ENCODE measurements at regions not wholly inside any gene's neighbourhood (a gene's known extent, or its start where the extent isn't known, plus 50 kb on each side); places are given as distances from the start of the nearest gene placed in this dataset.

DNA sequence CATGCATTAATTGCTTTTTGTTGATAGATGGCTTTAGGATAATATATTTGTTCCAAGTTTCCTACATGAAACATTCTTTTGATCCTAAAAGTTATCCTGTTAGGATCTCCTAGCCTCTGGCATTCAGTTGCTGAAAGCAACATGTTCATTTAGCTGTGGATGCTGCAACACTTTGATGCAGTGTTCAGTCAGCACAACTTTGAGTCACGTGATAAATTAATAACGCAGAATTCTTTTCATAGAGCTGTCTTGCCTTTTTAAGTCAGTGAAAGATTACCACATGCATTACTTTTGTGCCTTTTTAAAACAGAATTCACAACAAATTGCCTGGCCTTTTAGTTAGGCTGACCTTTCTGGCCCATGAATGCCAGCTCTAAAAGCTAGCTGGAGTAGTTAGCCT is 1467.9 kb upstream of the ZEB2 start:
- TF ChIP-seq, protein P1, sequence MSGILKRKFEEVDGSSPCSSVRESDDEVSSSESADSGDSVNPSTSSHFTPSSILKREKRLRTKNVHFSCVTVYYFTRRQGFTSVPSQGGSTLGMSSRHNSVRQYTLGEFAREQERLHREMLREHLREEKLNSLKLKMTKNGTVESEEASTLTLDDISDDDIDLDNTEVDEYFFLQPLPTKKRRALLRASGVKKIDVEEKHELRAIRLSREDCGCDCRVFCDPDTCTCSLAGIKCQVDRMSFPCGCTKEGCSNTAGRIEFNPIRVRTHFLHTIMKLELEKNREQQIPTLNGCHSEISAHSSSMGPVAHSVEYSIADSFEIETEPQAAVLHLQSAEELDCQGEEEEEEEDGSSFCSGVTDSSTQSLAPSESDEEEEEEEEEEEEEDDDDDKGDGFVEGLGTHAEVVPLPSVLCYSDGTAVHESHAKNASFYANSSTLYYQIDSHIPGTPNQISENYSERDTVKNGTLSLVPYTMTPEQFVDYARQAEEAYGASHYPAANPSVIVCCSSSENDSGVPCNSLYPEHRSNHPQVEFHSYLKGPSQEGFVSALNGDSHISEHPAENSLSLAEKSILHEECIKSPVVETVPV (CRISPR knock-in tag; IDR thresholded peaks at IDR 0.05), result no peak
- TF ChIP-seq TOX (CRISPR knock-in tag; IDR thresholded peaks at IDR 0.05; ENCODE audit: borderline replicate concordance), result no peak
- no peak for TF ChIP-seq RARB (CRISPR knock-in tag; IDR thresholded peaks at IDR 0.05)
- TF ChIP-seq, protein P2, sequence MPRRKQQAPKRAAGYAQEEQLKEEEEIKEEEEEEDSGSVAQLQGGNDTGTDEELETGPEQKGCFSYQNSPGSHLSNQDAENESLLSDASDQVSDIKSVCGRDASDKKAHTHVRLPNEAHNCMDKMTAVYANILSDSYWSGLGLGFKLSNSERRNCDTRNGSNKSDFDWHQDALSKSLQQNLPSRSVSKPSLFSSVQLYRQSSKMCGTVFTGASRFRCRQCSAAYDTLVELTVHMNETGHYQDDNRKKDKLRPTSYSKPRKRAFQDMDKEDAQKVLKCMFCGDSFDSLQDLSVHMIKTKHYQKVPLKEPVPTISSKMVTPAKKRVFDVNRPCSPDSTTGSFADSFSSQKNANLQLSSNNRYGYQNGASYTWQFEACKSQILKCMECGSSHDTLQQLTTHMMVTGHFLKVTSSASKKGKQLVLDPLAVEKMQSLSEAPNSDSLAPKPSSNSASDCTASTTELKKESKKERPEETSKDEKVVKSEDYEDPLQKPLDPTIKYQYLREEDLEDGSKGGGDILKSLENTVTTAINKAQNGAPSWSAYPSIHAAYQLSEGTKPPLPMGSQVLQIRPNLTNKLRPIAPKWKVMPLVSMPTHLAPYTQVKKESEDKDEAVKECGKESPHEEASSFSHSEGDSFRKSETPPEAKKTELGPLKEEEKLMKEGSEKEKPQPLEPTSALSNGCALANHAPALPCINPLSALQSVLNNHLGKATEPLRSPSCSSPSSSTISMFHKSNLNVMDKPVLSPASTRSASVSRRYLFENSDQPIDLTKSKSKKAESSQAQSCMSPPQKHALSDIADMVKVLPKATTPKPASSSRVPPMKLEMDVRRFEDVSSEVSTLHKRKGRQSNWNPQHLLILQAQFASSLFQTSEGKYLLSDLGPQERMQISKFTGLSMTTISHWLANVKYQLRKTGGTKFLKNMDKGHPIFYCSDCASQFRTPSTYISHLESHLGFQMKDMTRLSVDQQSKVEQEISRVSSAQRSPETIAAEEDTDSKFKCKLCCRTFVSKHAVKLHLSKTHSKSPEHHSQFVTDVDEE (CRISPR knock-in tag; IDR thresholded peaks at IDR 0.05), result no peak
- TF ChIP-seq ISL1 (CRISPR knock-in tag; IDR thresholded peaks at IDR 0.05), result no peak

DNA sequence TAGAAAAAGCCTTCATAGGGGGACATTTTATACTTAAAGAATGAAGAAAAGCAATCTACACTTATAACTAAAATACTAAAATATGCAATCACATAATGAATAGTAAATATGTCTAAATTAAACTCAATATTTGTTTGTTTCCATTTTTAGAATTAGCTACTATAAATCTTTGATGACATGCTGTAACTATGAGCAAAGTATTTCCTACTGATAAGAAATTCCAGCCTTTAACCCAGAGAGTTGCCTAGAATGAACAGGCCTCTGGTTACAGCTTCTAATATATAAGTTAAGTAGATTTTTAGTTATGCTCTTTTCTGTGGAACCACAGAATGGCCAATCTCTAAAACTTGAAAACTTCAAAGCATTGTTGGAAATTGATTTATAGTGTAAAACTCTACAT is 1465.6 kb upstream of the ZEB2 start:
- ATAC-seq, result no peak
- no peak for TF ChIP-seq ZFP30 (CRISPR knock-in tag; IDR thresholded peaks at IDR 0.05)
- TF ChIP-seq GLIS3 (CRISPR knock-in tag; IDR thresholded peaks at IDR 0.05), result no peak
- TF ChIP-seq CSDC2 (CRISPR knock-in tag; IDR thresholded peaks at IDR 0.05), result no peak
- TF ChIP-seq ZC3H10 (CRISPR knock-in tag; IDR thresholded peaks at IDR 0.05), result no peak
- no peak for TF ChIP-seq ZNF70 (CRISPR knock-in tag; IDR thresholded peaks at IDR 0.05)

More for the DNA sequence above, 1467.9 kb upstream of the ZEB2 start:
- ATAC-seq, result peak; percentile 31; the same call in 1 of the 3 replicates

DNA sequence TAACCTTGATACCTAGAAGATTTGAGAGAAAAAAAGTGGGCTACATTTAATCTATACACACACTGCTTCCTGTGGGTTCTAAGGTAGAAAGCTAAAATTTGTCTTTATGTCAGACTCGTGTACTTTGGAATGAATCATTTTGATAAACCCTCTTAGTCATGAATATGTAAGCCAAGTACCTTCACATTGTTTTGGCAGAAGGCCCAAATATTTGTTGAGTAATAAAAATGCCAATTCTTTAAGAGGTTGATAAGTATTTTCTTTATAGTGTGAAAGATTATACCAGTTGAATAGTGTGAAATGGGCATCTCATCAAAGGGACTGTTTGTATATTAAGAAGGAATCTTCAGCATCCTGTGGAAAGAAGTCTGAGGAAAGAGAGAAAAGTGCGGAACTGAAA is 1464.7 kb upstream of the ZEB2 start:
- TF ChIP-seq, protein P3, sequence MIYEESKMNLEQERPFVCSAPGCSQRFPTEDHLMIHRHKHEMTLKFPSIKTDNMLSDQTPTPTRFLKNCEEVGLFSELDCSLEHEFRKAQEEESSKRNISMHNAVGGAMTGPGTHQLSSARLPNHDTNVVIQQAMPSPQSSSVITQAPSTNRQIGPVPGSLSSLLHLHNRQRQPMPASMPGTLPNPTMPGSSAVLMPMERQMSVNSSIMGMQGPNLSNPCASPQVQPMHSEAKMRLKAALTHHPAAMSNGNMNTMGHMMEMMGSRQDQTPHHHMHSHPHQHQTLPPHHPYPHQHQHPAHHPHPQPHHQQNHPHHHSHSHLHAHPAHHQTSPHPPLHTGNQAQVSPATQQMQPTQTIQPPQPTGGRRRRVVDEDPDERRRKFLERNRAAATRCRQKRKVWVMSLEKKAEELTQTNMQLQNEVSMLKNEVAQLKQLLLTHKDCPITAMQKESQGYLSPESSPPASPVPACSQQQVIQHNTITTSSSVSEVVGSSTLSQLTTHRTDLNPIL (CRISPR knock-in tag; IDR thresholded peaks at IDR 0.05; ENCODE audit: low read depth), result no peak
- no peak for TF ChIP-seq ZFP30 (CRISPR knock-in tag; IDR thresholded peaks at IDR 0.05)
- TF ChIP-seq, protein P4, sequence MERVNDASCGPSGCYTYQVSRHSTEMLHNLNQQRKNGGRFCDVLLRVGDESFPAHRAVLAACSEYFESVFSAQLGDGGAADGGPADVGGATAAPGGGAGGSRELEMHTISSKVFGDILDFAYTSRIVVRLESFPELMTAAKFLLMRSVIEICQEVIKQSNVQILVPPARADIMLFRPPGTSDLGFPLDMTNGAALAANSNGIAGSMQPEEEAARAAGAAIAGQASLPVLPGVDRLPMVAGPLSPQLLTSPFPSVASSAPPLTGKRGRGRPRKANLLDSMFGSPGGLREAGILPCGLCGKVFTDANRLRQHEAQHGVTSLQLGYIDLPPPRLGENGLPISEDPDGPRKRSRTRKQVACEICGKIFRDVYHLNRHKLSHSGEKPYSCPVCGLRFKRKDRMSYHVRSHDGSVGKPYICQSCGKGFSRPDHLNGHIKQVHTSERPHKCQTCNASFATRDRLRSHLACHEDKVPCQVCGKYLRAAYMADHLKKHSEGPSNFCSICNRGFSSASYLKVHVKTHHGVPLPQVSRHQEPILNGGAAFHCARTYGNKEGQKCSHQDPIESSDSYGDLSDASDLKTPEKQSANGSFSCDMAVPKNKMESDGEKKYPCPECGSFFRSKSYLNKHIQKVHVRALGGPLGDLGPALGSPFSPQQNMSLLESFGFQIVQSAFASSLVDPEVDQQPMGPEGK (CRISPR knock-in tag; IDR thresholded peaks at IDR 0.05; ENCODE audit: borderline replicate concordance), result 0 out of 2 replicates have a peak, but pooled peaks have one; percentile 26
- TF ChIP-seq BACH2 (CRISPR knock-in tag; IDR thresholded peaks at IDR 0.05; ENCODE audit: borderline replicate concordance), result no peak
- TF ChIP-seq ZFP3 (CRISPR knock-in tag; IDR thresholded peaks at IDR 0.05), result no peak
- TF ChIP-seq ISL1 (CRISPR knock-in tag; IDR thresholded peaks at IDR 0.05), result peak; percentile 69
- no peak for TF ChIP-seq PPARA (CRISPR knock-in tag; IDR thresholded peaks at IDR 0.05; ENCODE audit: borderline replicate concordance)
- peak; percentile 82 for TF ChIP-seq TOX (CRISPR knock-in tag; IDR thresholded peaks at IDR 0.05; ENCODE audit: borderline replicate concordance)
- peak; percentile 47; the same call in 2 of the 3 replicates for ATAC-seq

DNA sequence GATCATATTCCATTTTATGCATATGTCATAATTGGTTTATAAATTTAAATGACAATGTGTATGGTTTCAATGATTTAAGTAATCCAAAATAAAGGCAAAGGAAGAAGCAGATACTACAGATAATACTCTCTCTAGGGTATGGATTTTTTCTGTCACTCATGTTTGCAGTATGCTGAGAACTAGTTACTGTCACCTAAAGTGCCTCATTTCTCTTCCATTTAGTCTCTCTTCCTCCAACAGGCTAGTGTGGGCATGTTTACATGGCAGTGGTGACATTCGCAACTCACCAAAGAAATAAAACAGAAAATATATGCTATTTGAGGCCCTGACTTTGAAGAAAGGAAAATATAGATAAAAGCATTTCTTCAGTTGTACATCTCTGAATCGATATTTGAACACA is 1460.4 kb upstream of the ZEB2 start:
- ATAC-seq, result no peak
- no peak for TF ChIP-seq RARB (CRISPR knock-in tag; IDR thresholded peaks at IDR 0.05)
- no peak for TF ChIP-seq ZC3H10 (CRISPR knock-in tag; IDR thresholded peaks at IDR 0.05)
- TF ChIP-seq, protein P3 (CRISPR knock-in tag; IDR thresholded peaks at IDR 0.05; ENCODE audit: low read depth), result no peak
- TF ChIP-seq ARNTL (CRISPR knock-in tag; IDR thresholded peaks at IDR 0.05; ENCODE audit: borderline replicate concordance, low read depth), result no peak
- TF ChIP-seq ESRRG (CRISPR knock-in tag; IDR thresholded peaks at IDR 0.05), result no peak
- TF ChIP-seq ZNF70 (CRISPR knock-in tag; IDR thresholded peaks at IDR 0.05), result no peak
- TF ChIP-seq, protein P1 (CRISPR knock-in tag; IDR thresholded peaks at IDR 0.05), result no peak
- TF ChIP-seq, protein P5, sequence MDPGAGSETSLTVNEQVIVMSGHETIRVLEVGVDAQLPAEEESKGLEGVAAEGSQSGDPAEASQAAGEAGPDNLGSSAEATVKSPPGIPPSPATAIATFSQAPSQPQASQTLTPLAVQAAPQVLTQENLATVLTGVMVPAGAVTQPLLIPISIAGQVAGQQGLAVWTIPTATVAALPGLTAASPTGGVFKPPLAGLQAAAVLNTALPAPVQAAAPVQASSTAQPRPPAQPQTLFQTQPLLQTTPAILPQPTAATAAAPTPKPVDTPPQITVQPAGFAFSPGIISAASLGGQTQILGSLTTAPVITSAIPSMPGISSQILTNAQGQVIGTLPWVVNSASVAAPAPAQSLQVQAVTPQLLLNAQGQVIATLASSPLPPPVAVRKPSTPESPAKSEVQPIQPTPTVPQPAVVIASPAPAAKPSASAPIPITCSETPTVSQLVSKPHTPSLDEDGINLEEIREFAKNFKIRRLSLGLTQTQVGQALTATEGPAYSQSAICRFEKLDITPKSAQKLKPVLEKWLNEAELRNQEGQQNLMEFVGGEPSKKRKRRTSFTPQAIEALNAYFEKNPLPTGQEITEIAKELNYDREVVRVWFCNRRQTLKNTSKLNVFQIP (CRISPR knock-in tag; IDR thresholded peaks at IDR 0.05; ENCODE audit: borderline replicate concordance, low read depth), result no peak
- TF ChIP-seq PPARA (CRISPR knock-in tag; IDR thresholded peaks at IDR 0.05; ENCODE audit: borderline replicate concordance), result no peak
- TF ChIP-seq ZNF565 (CRISPR knock-in tag; conservative IDR thresholded peaks at IDR 0.05; ENCODE audit: low read depth), result no peak
- no peak for TF ChIP-seq SNAI2 (CRISPR knock-in tag; IDR thresholded peaks at IDR 0.05)
- no peak for TF ChIP-seq TOX (CRISPR knock-in tag; IDR thresholded peaks at IDR 0.05; ENCODE audit: borderline replicate concordance)
- no peak for TF ChIP-seq ZFP3 (CRISPR knock-in tag; IDR thresholded peaks at IDR 0.05)
- TF ChIP-seq, protein P4 (CRISPR knock-in tag; IDR thresholded peaks at IDR 0.05; ENCODE audit: borderline replicate concordance), result no peak
- no peak for TF ChIP-seq ZFP30 (CRISPR knock-in tag; IDR thresholded peaks at IDR 0.05)
- TF ChIP-seq OSR1 (CRISPR knock-in tag; IDR thresholded peaks at IDR 0.05), result no peak
